Caco-2 (cell line): ENCODE measurements at regions not wholly inside any gene's neighbourhood (a gene's known extent, or its start where the extent isn't known, plus 50 kb on each side); places are given as distances from the start of the nearest gene placed in this dataset.
A peak's percentile ranks its signal among the peaks of the same experiment; 100 is the strongest.

Experiments
- BruUV-seq: library from RNA; stranded (reverse); fragments of 400-500 nt; replicated peaks from 2 replicates; lab custom pipeline; 2021; lab: Mats Ljungman, UMichigan
- CTCF ChIA-PET: fragments of 300-600 bp; sonication (Branson Sonifier 250); formaldehyde crosslinking; loops from one replicate; lab custom pipeline; 2022; ENCODE audit warnings: antibody characterized with exemption; lab: Charles Lee
- POLR2A ChIA-PET: fragments of 300-600 bp; sonication (Branson Sonifier 250); formaldehyde crosslinking; loops from one replicate; lab custom pipeline; 2022; ENCODE audit warnings: antibody characterized with exemption; lab: Charles Lee
- DNase-seq, 2 experiments: peaks; one replicate each; pipeline versions ENCODE4 v3.0.0 to v3.0.0-alpha.2; 2020 to 2022
- H3K27me3 ChIP-seq: replicated peaks from 2 replicates; pipeline ENCODE4 v1.6.0; 2011; ENCODE audit warnings: low read length; ENCODE audit not compliant: control insufficient read depth, insufficient read depth
- H3K36me3 ChIP-seq: 2 replicates; pipeline ENCODE4 v1.5.1; 2011; ENCODE audit warnings: low read length; ENCODE audit not compliant: control insufficient read depth, insufficient read depth
- H3K4me1 ChIP-seq: fragments of 250-450 bp; sonication (Bioruptor Pico); 2 replicates; pipeline ENCODE4 v1.5.1; 2020; ENCODE audit warnings: mild to moderate bottlenecking
- H3K4me3 ChIP-seq: 2 replicates; pipeline ENCODE4 v1.5.1; 2011; ENCODE audit warnings: low read depth, mild to moderate bottlenecking, control low read depth, low read length
- H3K9me3 ChIP-seq: fragments of 250-450 bp; sonication (Bioruptor Pico); 2 replicates; pipeline ENCODE4 v1.5.1; 2020; ENCODE audit warnings: mild to moderate bottlenecking, moderate library complexity
- H3K27ac Mint-ChIP-seq: one replicate; pipeline ENCODE4 v1.8.0; 2022; ENCODE audit warnings: mixed read lengths; ENCODE audit not compliant: unreplicated experiment
- H3K27me3 Mint-ChIP-seq: one replicate; pipeline ENCODE4 v1.8.0; 2022; ENCODE audit warnings: mixed read lengths; ENCODE audit not compliant: insufficient read depth, unreplicated experiment
- H3K36me3 Mint-ChIP-seq: one replicate; pipeline ENCODE4 v1.8.0; 2022; ENCODE audit warnings: mild to moderate bottlenecking, mixed read lengths; ENCODE audit not compliant: insufficient read depth, unreplicated experiment
- H3K4me1 Mint-ChIP-seq: one replicate; pipeline ENCODE4 v1.8.0; 2022; ENCODE audit warnings: low read depth, mixed read lengths; ENCODE audit not compliant: unreplicated experiment
- H3K4me3 Mint-ChIP-seq: one replicate; pipeline ENCODE4 v1.8.0; 2022; ENCODE audit warnings: mild to moderate bottlenecking, moderate library complexity, mixed read lengths; ENCODE audit not compliant: unreplicated experiment
- H3K9me3 Mint-ChIP-seq: one replicate; pipeline ENCODE4 v1.8.0; 2022; ENCODE audit warnings: mixed read lengths; ENCODE audit not compliant: unreplicated experiment
- CTCF ChIP-seq, 2 experiments: fragments of 200-600 bp in 1 of 2; IDR thresholded peaks; 1 replicate in 1 of 2; 2 replicates in 1 of 2; pipeline versions ENCODE4 v1.5.1 to v1.8.0; 2011 to 2022; ENCODE audit warnings: antibody characterized with exemption in 1 of 2, control low read depth in 1 of 2, inconsistent platforms in 1 of 2, low read depth in 1 of 2, low read length in 1 of 2, mild to moderate bottlenecking in 1 of 2, moderate library complexity in 1 of 2; ENCODE audit not compliant: insufficient read depth in 1 of 2, severe bottlenecking in 1 of 2, unreplicated experiment in 1 of 2
- intact Hi-C: fragments of 100-400 bp; cut with micrococcal nuclease; formaldehyde crosslinking; loops from one replicate; pipeline ENCODE4 v1.10.0; 2022; ENCODE audit not compliant: unreplicated experiment

GRCh38 chr10:6361869-6362268, 159.1 kb downstream of the PFKFB3 start:
- ChIA-PET POLR2A (no interaction called here), CTCF (no interaction called here)
- BruUV-seq = no TSS peak
- no peaks in the 10 kb centered on the region for H3K27me3 ChIP-seq
- peaks cover 28% of the 10 kb centered on the region for H3K4me1 Mint-ChIP-seq
- H3K36me3 Mint-ChIP-seq = peaks cover 6% of the 10 kb centered on the region
- H3K27ac Mint-ChIP-seq = no peak overlapping the region
- TF ChIP-seq CTCF (IDR thresholded peaks at IDR 0.05; ENCODE audit: insufficient read depth in 1 of 2, low read depth in 1 of 2, low read length in 1 of 2, severe bottlenecking in 1 of 2, unreplicated experiment in 1 of 2) = no peak
- DNase-seq = no peak
- no peak overlapping the region for H3K4me3 Mint-ChIP-seq
- H3K36me3 ChIP-seq = no peaks in the 10 kb centered on the region
- peaks cover 36% of the 10 kb centered on the region for H3K4me1 ChIP-seq
- peaks cover 17% of the 10 kb centered on the region for H3K9me3 Mint-ChIP-seq
- H3K27me3 Mint-ChIP-seq = no peaks in the 10 kb centered on the region
- H3K4me3 ChIP-seq = no peak overlapping the region
- intact Hi-C loops = loop anchor here (10.0 kb wide), 1 partner anchor 87 kb away; no protein-coding TSS in a partner anchor
- peaks cover 11% of the 10 kb centered on the region; the same call in 1 of the 2 replicates for H3K9me3 ChIP-seq

DNA sequence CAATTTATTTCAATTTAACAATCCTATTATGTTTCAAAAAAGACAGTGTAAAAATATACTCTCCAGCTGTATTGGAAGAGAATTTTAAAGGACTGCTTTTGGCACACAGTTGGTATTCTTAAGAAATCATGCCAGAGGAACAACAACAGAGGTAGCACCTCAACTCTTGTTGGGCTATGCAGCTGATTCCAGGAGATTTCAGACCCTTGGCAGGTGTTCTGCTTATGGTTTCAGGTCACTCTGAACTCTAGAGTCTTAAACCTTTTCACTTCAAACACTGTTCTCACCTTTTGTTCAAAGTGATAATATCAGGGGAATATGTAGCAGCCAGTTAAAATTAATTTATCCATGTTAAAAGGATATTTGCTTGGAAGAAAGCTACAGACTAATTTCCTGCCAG, 160.1 kb downstream of the PFKFB3 start:
- DNase-seq = no peak
- Histone ChIP-seq H3K27me3 (no peaks in the 10 kb centered on the region), H3K36me3 (no peaks in the 10 kb centered on the region), H3K9me3 (peaks cover 16% of the 10 kb centered on the region), H3K4me3 (no peak overlapping the region), H3K4me1 (peaks cover 36% of the 10 kb centered on the region)
- Mint-ChIP-seq H3K4me3 (no peak overlapping the region), H3K4me1 (peaks cover 29% of the 10 kb centered on the region), H3K9me3 (peaks cover 17% of the 10 kb centered on the region), H3K36me3 (peaks cover 6% of the 10 kb centered on the region), H3K27me3 (no peaks in the 10 kb centered on the region), H3K27ac (no peak overlapping the region)
- no TSS peak for BruUV-seq
- ChIA-PET CTCF (interaction anchor here (0.8 kb wide), 1 partner anchor 39 kb away, joined by 3 read pairs; no protein-coding TSS in a partner anchor), POLR2A (no interaction called here)
- intact Hi-C loops = loop anchor here (10.0 kb wide), 1 partner anchor 88 kb away; no protein-coding TSS in a partner anchor
- TF ChIP-seq CTCF (IDR thresholded peaks at IDR 0.05; ENCODE audit: insufficient read depth in 1 of 2, low read depth in 1 of 2, low read length in 1 of 2, severe bottlenecking in 1 of 2, unreplicated experiment in 1 of 2) = no peak

GRCh38 chr10:6363511-6363910, 160.8 kb downstream of the PFKFB3 start:
- peak in 1 of 2 experiments; percentile 43 for DNase-seq
- Mint-ChIP-seq H3K9me3 (peaks cover 12% of the 10 kb centered on the region), H3K4me3 (no peak overlapping the region), H3K36me3 (peaks cover 6% of the 10 kb centered on the region), H3K27me3 (no peaks in the 10 kb centered on the region), H3K4me1 (peaks cover 29% of the 10 kb centered on the region), H3K27ac (no peak overlapping the region)
- BruUV-seq = no TSS peak
- Histone ChIP-seq H3K4me3 (no peak overlapping the region), H3K36me3 (no peaks in the 10 kb centered on the region), H3K4me1 (peaks cover 36% of the 10 kb centered on the region), H3K9me3 (peaks cover 10% of the 10 kb centered on the region), H3K27me3 (no peaks in the 10 kb centered on the region)
- POLR2A ChIA-PET = no interaction called here
- no peak for TF ChIP-seq CTCF (IDR thresholded peaks at IDR 0.05; ENCODE audit: insufficient read depth in 1 of 2, low read depth in 1 of 2, low read length in 1 of 2, severe bottlenecking in 1 of 2, unreplicated experiment in 1 of 2)
- intact Hi-C loops = loop anchor here (10.0 kb wide), 1 partner anchor 89 kb away; no protein-coding TSS in a partner anchor
- CTCF ChIA-PET = no interaction called here
